WTC11 (cell line): ENCODE measurements at regions not wholly inside any gene's neighbourhood (a gene's known extent, or its start where the extent isn't known, plus 50 kb on each side); places are given as distances from the start of the nearest gene placed in this dataset.

Experiments
- SMAD3 ChIP-seq: sonication (generic); formaldehyde crosslinking; IDR thresholded peaks from 2 replicates; pipeline ENCODE4 v1.8.0; 2022; ENCODE audit warnings: missing genetic modification reagents, mild to moderate bottlenecking, borderline replicate concordance
- ZBTB21 ChIP-seq: sonication (generic); formaldehyde crosslinking; IDR thresholded peaks from 2 replicates; pipeline ENCODE4 v1.8.1; 2023; ENCODE audit warnings: mild to moderate bottlenecking, missing genetic modification reagents, borderline replicate concordance
- TF ChIP-seq, protein P1 (sequence below): sonication (generic); formaldehyde crosslinking; IDR thresholded peaks from 2 replicates; pipeline ENCODE4 v1.8.0; 2023; ENCODE audit warnings: missing genetic modification reagents, mild to moderate bottlenecking, borderline replicate concordance
- TF ChIP-seq, protein P2 (sequence below): sonication (generic); formaldehyde crosslinking; IDR thresholded peaks from 2 replicates; pipeline ENCODE4 v1.8.0; 2022; ENCODE audit warnings: mild to moderate bottlenecking, missing genetic modification reagents

DNA sequence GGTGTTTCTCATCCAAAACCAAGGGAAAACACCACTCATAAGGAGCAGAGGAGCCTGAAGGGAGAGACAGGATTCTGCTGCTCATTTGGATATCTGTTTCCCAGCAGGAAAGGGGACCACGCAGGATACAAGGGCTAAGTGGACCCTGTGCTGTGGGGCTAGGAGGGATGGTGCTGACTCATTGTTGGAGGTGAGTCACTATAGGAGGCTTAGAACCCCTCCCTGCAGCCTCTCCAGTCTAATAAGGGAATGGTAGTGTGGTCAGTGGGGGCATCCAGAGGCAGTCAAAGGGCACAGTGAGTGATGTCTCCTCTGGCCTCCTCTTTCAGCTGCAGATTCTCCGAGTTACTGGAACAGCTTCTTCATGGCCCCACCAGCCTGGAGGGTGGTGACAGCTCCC, 442.3 kb downstream of the TUBA3C start:
- TF ChIP-seq ZBTB21 (no peak), SMAD3 (no peak)
- TF ChIP-seq, protein P1, sequence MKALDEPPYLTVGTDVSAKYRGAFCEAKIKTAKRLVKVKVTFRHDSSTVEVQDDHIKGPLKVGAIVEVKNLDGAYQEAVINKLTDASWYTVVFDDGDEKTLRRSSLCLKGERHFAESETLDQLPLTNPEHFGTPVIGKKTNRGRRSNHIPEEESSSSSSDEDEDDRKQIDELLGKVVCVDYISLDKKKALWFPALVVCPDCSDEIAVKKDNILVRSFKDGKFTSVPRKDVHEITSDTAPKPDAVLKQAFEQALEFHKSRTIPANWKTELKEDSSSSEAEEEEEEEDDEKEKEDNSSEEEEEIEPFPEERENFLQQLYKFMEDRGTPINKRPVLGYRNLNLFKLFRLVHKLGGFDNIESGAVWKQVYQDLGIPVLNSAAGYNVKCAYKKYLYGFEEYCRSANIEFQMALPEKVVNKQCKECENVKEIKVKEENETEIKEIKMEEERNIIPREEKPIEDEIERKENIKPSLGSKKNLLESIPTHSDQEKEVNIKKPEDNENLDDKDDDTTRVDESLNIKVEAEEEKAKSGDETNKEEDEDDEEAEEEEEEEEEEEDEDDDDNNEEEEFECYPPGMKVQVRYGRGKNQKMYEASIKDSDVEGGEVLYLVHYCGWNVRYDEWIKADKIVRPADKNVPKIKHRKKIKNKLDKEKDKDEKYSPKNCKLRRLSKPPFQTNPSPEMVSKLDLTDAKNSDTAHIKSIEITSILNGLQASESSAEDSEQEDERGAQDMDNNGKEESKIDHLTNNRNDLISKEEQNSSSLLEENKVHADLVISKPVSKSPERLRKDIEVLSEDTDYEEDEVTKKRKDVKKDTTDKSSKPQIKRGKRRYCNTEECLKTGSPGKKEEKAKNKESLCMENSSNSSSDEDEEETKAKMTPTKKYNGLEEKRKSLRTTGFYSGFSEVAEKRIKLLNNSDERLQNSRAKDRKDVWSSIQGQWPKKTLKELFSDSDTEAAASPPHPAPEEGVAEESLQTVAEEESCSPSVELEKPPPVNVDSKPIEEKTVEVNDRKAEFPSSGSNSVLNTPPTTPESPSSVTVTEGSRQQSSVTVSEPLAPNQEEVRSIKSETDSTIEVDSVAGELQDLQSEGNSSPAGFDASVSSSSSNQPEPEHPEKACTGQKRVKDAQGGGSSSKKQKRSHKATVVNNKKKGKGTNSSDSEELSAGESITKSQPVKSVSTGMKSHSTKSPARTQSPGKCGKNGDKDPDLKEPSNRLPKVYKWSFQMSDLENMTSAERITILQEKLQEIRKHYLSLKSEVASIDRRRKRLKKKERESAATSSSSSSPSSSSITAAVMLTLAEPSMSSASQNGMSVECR (CRISPR knock-in tag): no peak
- TF ChIP-seq, protein P2, sequence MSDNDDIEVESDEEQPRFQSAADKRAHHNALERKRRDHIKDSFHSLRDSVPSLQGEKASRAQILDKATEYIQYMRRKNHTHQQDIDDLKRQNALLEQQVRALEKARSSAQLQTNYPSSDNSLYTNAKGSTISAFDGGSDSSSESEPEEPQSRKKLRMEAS (CRISPR knock-in tag): no peak
